Heart left ventricle (tissue), 16 donors: ENCODE measurements at regions not wholly inside any gene's neighbourhood (a gene's known extent, or its start where the extent isn't known, plus 50 kb on each side); places are given as distances from the start of the nearest gene placed in this dataset.
"Not testable (repeated sequence)": the region's sequence is repeated elsewhere in the genome, so short reads cannot be mapped to it uniquely, and the experiment has no call there.

Experiments used
- ATAC-seq, 4 donors: fragments of 200-7000 bp; cut with Tn5 transposase; one replicate each; pipeline ENCODE4 v1.9.1; 2020 to 2022; ENCODE audit warnings: moderate library complexity in 4 of 4, mild to moderate bottlenecking in 3 of 4, moderate number of reproducible peaks in 1 of 4
- DNase-seq, 5 donors: peaks; one replicate each; pipeline ENCODE4 v3.0.0-alpha.2; 2020
- H3K27ac ChIP-seq, 12 donors: fragments of 200-600 bp; sonication (generic) in 4 of 12; one replicate each; pipeline versions ENCODE4 v1.5.0 to v1.8.0; 2016 to 2022; ENCODE audit warnings: mild to moderate bottlenecking in 2 of 12
- H3K27me3 ChIP-seq, 9 donors: fragments of 200-600 bp; sonication (generic) in 2 of 9; one replicate each; pipeline versions ENCODE4 v1.5.1 to v1.8.0; 2016 to 2022; ENCODE audit warnings: mild to moderate bottlenecking in 3 of 9
- H3K36me3 ChIP-seq, 9 donors: fragments of 200-600 bp; sonication (generic) in 2 of 9; one replicate each; pipeline versions ENCODE4 v1.5.0 to v1.8.0; 2018 to 2022; ENCODE audit warnings: mild to moderate bottlenecking in 2 of 9
- H3K4me1 ChIP-seq, 12 donors: fragments of 200-600 bp; sonication (generic) in 4 of 12; one replicate each; pipeline versions ENCODE4 v1.5.0 to v1.8.0; 2016 to 2022; ENCODE audit warnings: mild to moderate bottlenecking in 3 of 12
- H3K4me3 ChIP-seq, 12 donors: fragments of 200-600 bp; sonication (generic) in 4 of 12; one replicate each; pipeline versions ENCODE4 v1.5.0 to v1.8.0; 2017 to 2022; ENCODE audit warnings: mild to moderate bottlenecking in 9 of 12, moderate library complexity in 4 of 12
- H3K9me3 ChIP-seq, 12 donors: fragments of 200-600 bp; sonication (generic) in 4 of 12; one replicate each; pipeline versions ENCODE4 v1.5.0 to v1.8.0; 2016 to 2022; ENCODE audit warnings: mild to moderate bottlenecking in 1 of 12
- POLR2A ChIP-seq, 2 donors: fragments of 450-650 bp; IDR thresholded peaks; one replicate each; pipeline ENCODE4 v1.6.1; 2017; ENCODE audit warnings: antibody characterized with exemption in 2 of 2, mild to moderate bottlenecking in 2 of 2, moderate library complexity in 2 of 2
- WGBS, 4 donors: extraction: QIAGEN DNeasy Blood & Tissue Kit in 2 of 4; methylation state at CpG; one replicate each; pipeline versions ENCODE4 v1.1.5 to v1.1.7; 2013 to 2018; 5-methylcytosine and 5-hydroxymethylcytosine counted together
- intact Hi-C, 10 donors: fragments of 100-400 bp; cut with DNase I; formaldehyde crosslinking; loops; one replicate each; pipeline versions ENCODE4 v1.11.1 to v1.14.2; 2022
- TF ChIP-seq, protein P1 (sequence below), 12 donors: fragments of 200-600 bp; sonication (generic) in 4 of 12; IDR thresholded peaks; one replicate each; pipeline versions ENCODE4 v1.5.0 to v1.8.0; 2018 to 2022; ENCODE audit warnings: antibody characterized with exemption in 12 of 12, mild to moderate bottlenecking in 5 of 12
- donor health status: ischemic (EF 13 %, LVEDD 7.1; RV severe dilation, severe dysfunction).
- donor health status: healthy with polysubstance abuse.
- donor health status: DM: no; HTN: yes; CAD: no.
- donor health status: DM: no; HTN: no; CAD: no.
- donor health status: ischemic (EF 25% LVEDD 6.9; RV normal size, moderate dysfunction).
- donor health status: ischemic (EF 25% LVEDD 5.7; RV mildly dilated, moderate dysfunction).
- donor health status: healthy.
- donor health status: DM: yes; HTN: yes; CAD: no.
- donor health status: ischemic (EF 35%, LVEDD 5.7; RV mildly dilated, moderate dysfunction).
- donor health status: nonischemic (EF 11% LVEDD 7.7; RV severe dilation, severe dysfunction).
- donor health status: DM: yes; HTN: yes; CAD: no.
- donor health status: PGD.
- donor health status: ischemic (EF 29% LVEDD 5.4; RV normal size, mild dysfunction).
- donor health status: nonischemic (EF 23%, LVEDD 6.1; RV moderate dilation, normal function).

DNA sequence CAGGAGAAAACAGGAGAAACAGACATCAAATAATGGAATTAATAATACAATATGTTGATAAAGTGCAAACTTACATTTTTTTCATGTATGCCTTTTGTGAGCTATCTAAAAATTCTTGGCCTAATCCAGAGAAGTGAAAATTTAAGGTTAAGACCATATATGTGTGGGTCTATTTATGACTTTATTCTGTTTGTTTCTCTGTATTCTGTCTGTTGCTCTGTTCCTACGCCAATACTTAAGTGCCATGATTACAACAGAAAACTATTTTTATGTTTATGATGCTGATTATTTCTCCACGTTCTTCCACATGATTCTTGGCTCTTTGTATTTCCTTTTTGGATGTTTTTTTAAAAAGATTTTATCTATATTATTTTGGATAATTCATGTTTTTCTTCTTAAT is 109.6 kb upstream of the MAP3K4 start:
- H3K27me3 ChIP-seq, result no peaks in the 10 kb centered on the region
- DNase-seq, result no peak
- 4 to 12% (median 7%) methylated on average over 2 of the region's 2 CpGs for WGBS, 4 donors
- intact Hi-C loops, result no loop called here
- no peak for TF ChIP-seq POLR2A (IDR thresholded peaks at IDR 0.05)
- H3K9me3 ChIP-seq, result no peaks in the 10 kb centered on the region
- no peak overlapping the region for H3K27ac ChIP-seq
- peaks cover 0 to 18% (median 10%) of the 10 kb centered on the region in 12 donors for H3K4me1 ChIP-seq
- ATAC-seq, result peak in 1 of 4 donors; percentile 24
- H3K36me3 ChIP-seq, result no peaks in the 10 kb centered on the region
- no peak overlapping the region for H3K4me3 ChIP-seq

DNA sequence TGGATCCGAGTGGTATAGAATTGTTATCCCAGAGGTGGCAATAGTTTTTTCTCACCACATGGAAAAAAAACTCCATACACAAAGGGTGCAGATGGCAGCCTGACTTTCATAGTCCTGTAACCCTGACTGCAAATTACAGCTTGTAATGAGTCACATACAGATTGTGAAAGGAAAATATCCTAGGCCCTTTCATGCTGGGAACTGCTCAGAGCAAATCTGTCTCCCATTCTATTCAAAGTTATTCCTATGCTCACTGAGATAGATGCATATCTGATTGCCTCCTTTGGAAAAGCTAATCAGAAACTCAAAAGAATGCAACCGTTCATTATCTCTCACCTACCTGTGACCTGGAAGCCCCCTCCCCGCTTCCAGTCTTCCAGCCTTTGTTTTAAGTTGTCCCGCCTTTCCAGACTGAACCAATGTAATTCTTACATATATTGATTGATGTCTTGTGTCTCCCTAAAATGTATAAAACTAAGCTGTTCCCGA is 108.7 kb upstream of the MAP3K4 start:
- peak in 3 of 4 donors; percentile 55 to 87 (median 67) for ATAC-seq
- 56 to 62% (median 57%) methylated on average over 5 of the region's 5 CpGs for WGBS, 4 donors

DNA sequence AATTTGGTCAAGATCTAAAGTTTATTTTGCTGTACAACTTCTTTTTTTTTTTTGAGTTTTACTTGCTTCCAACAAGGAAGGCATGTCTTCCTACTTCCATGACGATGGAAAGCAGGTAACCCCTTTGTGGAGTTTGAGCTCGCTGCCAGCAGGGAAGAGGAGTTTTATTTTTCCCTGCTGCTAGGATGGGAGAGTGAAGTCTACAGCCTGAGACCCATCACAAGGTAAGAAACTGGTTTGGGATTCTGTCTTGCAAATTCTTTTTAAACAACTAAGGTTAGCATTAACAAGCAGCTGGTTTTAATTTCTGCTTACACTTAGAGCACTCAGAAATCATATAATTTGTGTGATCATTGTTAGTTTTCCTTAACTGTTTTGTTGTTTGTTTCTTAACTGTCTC is 108.0 kb upstream of the MAP3K4 start:
- WGBS, 4 donors, result 73 to 87% (median 81%) methylated on average over 2 of the region's 2 CpGs
- no peak for DNase-seq
- Histone ChIP-seq H3K4me3 (no peak overlapping the region), H3K36me3 (no peaks in the 10 kb centered on the region), H3K4me1 (peaks cover 0 to 18% (median 10%) of the 10 kb centered on the region in 12 donors), H3K27me3 (no peaks in the 10 kb centered on the region), H3K27ac (no peak overlapping the region), H3K9me3 (no peaks in the 10 kb centered on the region)
- TF ChIP-seq POLR2A (IDR thresholded peaks at IDR 0.05), result no peak
- TF ChIP-seq, protein P1, sequence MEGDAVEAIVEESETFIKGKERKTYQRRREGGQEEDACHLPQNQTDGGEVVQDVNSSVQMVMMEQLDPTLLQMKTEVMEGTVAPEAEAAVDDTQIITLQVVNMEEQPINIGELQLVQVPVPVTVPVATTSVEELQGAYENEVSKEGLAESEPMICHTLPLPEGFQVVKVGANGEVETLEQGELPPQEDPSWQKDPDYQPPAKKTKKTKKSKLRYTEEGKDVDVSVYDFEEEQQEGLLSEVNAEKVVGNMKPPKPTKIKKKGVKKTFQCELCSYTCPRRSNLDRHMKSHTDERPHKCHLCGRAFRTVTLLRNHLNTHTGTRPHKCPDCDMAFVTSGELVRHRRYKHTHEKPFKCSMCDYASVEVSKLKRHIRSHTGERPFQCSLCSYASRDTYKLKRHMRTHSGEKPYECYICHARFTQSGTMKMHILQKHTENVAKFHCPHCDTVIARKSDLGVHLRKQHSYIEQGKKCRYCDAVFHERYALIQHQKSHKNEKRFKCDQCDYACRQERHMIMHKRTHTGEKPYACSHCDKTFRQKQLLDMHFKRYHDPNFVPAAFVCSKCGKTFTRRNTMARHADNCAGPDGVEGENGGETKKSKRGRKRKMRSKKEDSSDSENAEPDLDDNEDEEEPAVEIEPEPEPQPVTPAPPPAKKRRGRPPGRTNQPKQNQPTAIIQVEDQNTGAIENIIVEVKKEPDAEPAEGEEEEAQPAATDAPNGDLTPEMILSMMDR (IDR thresholded peaks at IDR 0.05), result no peak
- ATAC-seq, result no peak
- intact Hi-C loops, result no loop called here

More for the DNA sequence above, 108.7 kb upstream of the MAP3K4 start:
- TF ChIP-seq POLR2A (IDR thresholded peaks at IDR 0.05), result no peak
- TF ChIP-seq, protein P1 (IDR thresholded peaks at IDR 0.05), result no peak
- no peaks in the 10 kb centered on the region for H3K36me3 ChIP-seq
- peaks cover 0 to 18% (median 10%) of the 10 kb centered on the region in 12 donors for H3K4me1 ChIP-seq
- H3K27ac ChIP-seq, result no peak overlapping the region
- DNase-seq, result no peak
- no peaks in the 10 kb centered on the region for H3K9me3 ChIP-seq
- no peaks in the 10 kb centered on the region for H3K27me3 ChIP-seq
- H3K4me3 ChIP-seq, result no peak overlapping the region
- intact Hi-C loops, result no loop called here

DNA sequence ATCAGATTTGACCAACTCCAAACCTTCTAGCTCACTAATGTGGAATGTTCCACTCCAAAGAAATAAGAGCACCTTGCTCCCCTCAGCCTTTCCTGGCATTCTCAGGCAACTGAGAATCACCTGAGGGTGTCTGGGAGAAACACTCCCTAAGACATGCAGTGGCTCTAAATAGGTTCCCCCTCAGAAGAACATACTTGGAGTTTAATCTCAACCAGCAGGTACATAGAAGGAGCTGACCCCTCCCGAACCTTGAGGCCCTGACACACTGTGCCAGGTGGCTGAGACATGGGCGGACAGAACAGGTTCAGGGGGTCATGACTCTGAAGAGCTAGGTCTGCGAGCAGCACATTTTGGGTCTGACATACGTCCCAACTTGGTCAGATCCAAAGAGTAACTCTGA is 107.6 kb upstream of the MAP3K4 start:
- intact Hi-C loops, result no loop called here
- H3K9me3 ChIP-seq, result no peaks in the 10 kb centered on the region
- no peaks in the 10 kb centered on the region for H3K36me3 ChIP-seq
- no peak overlapping the region for H3K4me3 ChIP-seq
- no peak for TF ChIP-seq POLR2A (IDR thresholded peaks at IDR 0.05)
- TF ChIP-seq, protein P1 (IDR thresholded peaks at IDR 0.05), result no peak
- H3K4me1 ChIP-seq, result peaks cover 0 to 18% (median 10%) of the 10 kb centered on the region in 12 donors
- DNase-seq, result no peak
- H3K27me3 ChIP-seq, result no peaks in the 10 kb centered on the region
- WGBS, 4 donors, result 85 to 92% (median 89%) methylated on average over 4 of the region's 4 CpGs
- no peak overlapping the region for H3K27ac ChIP-seq
- no peak for ATAC-seq

DNA sequence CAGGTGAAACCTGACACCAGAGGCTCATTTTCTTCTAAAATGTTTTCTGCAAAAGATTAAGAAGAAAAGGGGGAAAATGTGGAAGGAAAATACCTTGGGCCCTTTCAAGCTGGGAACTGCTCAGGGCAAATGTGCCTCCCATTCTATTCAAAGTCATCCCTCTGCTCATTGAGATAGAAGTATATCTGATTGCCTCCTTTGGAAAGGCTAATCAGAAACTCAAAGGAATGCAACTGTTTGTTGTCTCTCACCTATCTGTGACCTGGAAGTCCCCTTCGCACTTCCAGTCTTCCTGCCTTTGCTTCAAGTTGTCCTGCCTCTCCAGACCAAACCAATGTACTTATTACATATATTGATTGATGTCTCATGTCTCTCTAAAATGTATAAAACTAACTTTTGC is 102.4 kb upstream of the MAP3K4 start:
- H3K27ac ChIP-seq, DNase-seq, H3K36me3 ChIP-seq, H3K9me3 ChIP-seq, H3K27me3 ChIP-seq, H3K4me3 ChIP-seq, intact Hi-C loops, ATAC-seq, H3K4me1 ChIP-seq: not testable (repeated sequence)
- WGBS, 4 donors, result 62 to 83% (median 78%) methylated on average over 1 of the region's 1 CpG
